Panc1 (cell line): ENCODE measurements at regions not wholly inside any gene's neighbourhood (a gene's known extent, or its start where the extent isn't known, plus 50 kb on each side); places are given as distances from the start of the nearest gene placed in this dataset.

ENCODE experiments used
- POLR2AphosphoS5 ChIP-seq: IDR thresholded peaks from 2 replicates; pipeline ENCODE4 v1.6.1; 2012; ENCODE audit warnings: mild to moderate bottlenecking, low read depth, low read length, moderate library complexity
- TCF7L2 ChIP-seq: IDR thresholded peaks from 2 replicates; pipeline ENCODE4 v1.6.1; 2011; ENCODE audit warnings: mild to moderate bottlenecking, low read depth, low read length, inconsistent platforms
- TF ChIP-seq, protein P1 (sequence below): fragments of 450-650 bp; IDR thresholded peaks from 2 replicates; pipeline ENCODE4 v1.5.1; 2017; ENCODE audit warnings: mild to moderate bottlenecking

DNA sequence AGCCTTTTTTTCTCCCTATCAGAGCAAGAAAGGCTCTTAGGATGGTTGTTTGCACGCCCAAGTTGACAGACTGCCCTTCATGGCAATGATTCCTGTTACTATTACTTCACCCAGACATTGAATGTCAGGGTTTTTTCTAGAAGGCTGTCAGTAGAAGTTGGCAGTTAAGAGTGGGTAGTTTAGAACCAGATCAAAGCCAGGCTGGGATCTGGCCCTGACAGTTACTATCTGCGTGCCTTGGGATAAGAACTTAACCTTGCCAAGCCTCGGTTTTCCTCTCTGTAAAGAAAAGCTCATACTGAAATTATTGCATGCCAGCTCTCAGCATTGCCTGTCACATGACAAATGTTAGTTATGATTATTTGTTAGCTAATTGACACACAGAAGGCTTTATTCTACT is 58.7 kb upstream of the PPP2R5A start:
- TF ChIP-seq, protein P1, sequence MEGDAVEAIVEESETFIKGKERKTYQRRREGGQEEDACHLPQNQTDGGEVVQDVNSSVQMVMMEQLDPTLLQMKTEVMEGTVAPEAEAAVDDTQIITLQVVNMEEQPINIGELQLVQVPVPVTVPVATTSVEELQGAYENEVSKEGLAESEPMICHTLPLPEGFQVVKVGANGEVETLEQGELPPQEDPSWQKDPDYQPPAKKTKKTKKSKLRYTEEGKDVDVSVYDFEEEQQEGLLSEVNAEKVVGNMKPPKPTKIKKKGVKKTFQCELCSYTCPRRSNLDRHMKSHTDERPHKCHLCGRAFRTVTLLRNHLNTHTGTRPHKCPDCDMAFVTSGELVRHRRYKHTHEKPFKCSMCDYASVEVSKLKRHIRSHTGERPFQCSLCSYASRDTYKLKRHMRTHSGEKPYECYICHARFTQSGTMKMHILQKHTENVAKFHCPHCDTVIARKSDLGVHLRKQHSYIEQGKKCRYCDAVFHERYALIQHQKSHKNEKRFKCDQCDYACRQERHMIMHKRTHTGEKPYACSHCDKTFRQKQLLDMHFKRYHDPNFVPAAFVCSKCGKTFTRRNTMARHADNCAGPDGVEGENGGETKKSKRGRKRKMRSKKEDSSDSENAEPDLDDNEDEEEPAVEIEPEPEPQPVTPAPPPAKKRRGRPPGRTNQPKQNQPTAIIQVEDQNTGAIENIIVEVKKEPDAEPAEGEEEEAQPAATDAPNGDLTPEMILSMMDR: no peak
- TF ChIP-seq TCF7L2 (no peak), POLR2AphosphoS5 (no peak)
